ENCODE measurements at regions not wholly inside any gene's neighbourhood (a gene's known extent, or its start where the extent isn't known, plus 50 kb on each side); places are given as distances from the start of the nearest gene placed in this dataset.
A peak's percentile ranks its signal among the peaks of the same experiment; 100 is the strongest.

GRCh38 chr18:22800551-22800951, 132.6 kb upstream of the RBBP8 start:
- Histone ChIP-seq H3K36me3 (ENCODE audit: control insufficient read depth, insufficient read depth, low read length) (no peaks in the 10 kb centered on the region), H3K27me3 (replicated peaks; ENCODE audit: control insufficient read depth, insufficient read depth, low read length) (no peaks in the 10 kb centered on the region; the same call in 1 of the 2 replicates), H3K4me3 (replicated peaks; ENCODE audit: low read depth, low read length) (no peak overlapping the region)
- no peak for TF ChIP-seq CTCF (IDR thresholded peaks at IDR 0.05; ENCODE audit: insufficient read depth, low read length, poor library complexity, severe bottlenecking)
- DNase-seq (ENCODE audit: extremely low read depth, insufficient read length) = no peak

GRCh38 chr18:22813648-22814328, 119.3 kb upstream of the RBBP8 start:
- TF ChIP-seq CTCF (IDR thresholded peaks at IDR 0.05; ENCODE audit: insufficient read depth, low read length, poor library complexity, severe bottlenecking) = peak; percentile 61
- no peaks in the 10 kb centered on the region for H3K36me3 ChIP-seq (ENCODE audit: control insufficient read depth, insufficient read depth, low read length)
- no peaks in the 10 kb centered on the region for H3K27me3 ChIP-seq (replicated peaks; ENCODE audit: control insufficient read depth, insufficient read depth, low read length)
- DNase-seq (ENCODE audit: extremely low read depth, insufficient read length) = no peak
- H3K4me3 ChIP-seq (replicated peaks; ENCODE audit: low read depth, low read length) = no peak overlapping the region

- no peaks in the 10 kb centered on the region for H3K27me3 ChIP-seq (replicated peaks; ENCODE audit: control insufficient read depth, insufficient read depth, low read length)
- no peak for TF ChIP-seq CTCF (IDR thresholded peaks at IDR 0.05; ENCODE audit: insufficient read depth, low read length, poor library complexity, severe bottlenecking)
- DNase-seq (ENCODE audit: extremely low read depth, insufficient read length) = no peak
- no peaks in the 10 kb centered on the region for H3K36me3 ChIP-seq (ENCODE audit: control insufficient read depth, insufficient read depth, low read length)
- no peak overlapping the region for H3K4me3 ChIP-seq (replicated peaks; ENCODE audit: low read depth, low read length)
These were observed 118.8 kb upstream of the RBBP8 start for GRCh38 chr18:22814329-22814703.

GRCh38 chr18:22816266-22817176, 116.6 kb upstream of the RBBP8 start:
- no peak for TF ChIP-seq CTCF (IDR thresholded peaks at IDR 0.05; ENCODE audit: insufficient read depth, low read length, poor library complexity, severe bottlenecking)
- no peak for DNase-seq (ENCODE audit: extremely low read depth, insufficient read length)
- Histone ChIP-seq H3K36me3 (ENCODE audit: control insufficient read depth, insufficient read depth, low read length) (no peaks in the 10 kb centered on the region), H3K27me3 (replicated peaks; ENCODE audit: control insufficient read depth, insufficient read depth, low read length) (no peaks in the 10 kb centered on the region), H3K4me3 (replicated peaks; ENCODE audit: low read depth, low read length) (no peak overlapping the region)

GRCh38 chr18:22817844-22818243, 115.3 kb upstream of the RBBP8 start:
- no peak for TF ChIP-seq CTCF (IDR thresholded peaks at IDR 0.05; ENCODE audit: insufficient read depth, low read length, poor library complexity, severe bottlenecking)
- Histone ChIP-seq H3K27me3 (replicated peaks; ENCODE audit: control insufficient read depth, insufficient read depth, low read length) (no peaks in the 10 kb centered on the region), H3K4me3 (replicated peaks; ENCODE audit: low read depth, low read length) (no peak overlapping the region), H3K36me3 (ENCODE audit: control insufficient read depth, insufficient read depth, low read length) (no peaks in the 10 kb centered on the region)
- DNase-seq (ENCODE audit: extremely low read depth, insufficient read length) = no peak
